SK-N-SH (cell line): ENCODE measurements at regions not wholly inside any gene's neighbourhood (a gene's known extent, or its start where the extent isn't known, plus 50 kb on each side); places are given as distances from the start of the nearest gene placed in this dataset.
A peak's percentile ranks its signal among the peaks of the same experiment; 100 is the strongest.

ENCODE experiments used
- CTCF ChIA-PET: fragments of 300-600, 350-600 bp; formaldehyde crosslinking; extraction: SDS; loops from one replicate; lab custom pipeline; 2021; lab: Yijun Ruan, JAX
- POLR2A ChIA-PET: fragments of 350-600 bp; sonication (Branson Sonifier 250); formaldehyde crosslinking; extraction: SDS; loops from one replicate; lab custom pipeline; 2020; ENCODE audit warnings: antibody characterized with exemption, inconsistent platforms; lab: Yijun Ruan, JAX
- DNase-seq: peaks from one replicate; pipeline ENCODE4 v3.0.0; 2012
- H2AFZ ChIP-seq: fragments of 200-600 bp; sonication (generic); 2 replicates; pipeline ENCODE4 v1.8.1; 2016; ENCODE audit warnings: antibody characterized with exemption, mild to moderate bottlenecking, low read depth
- H3F3A ChIP-seq: fragments of 200-600 bp; sonication (generic); replicated peaks from 2 replicates; pipeline ENCODE3; 2016; ENCODE audit warnings: antibody characterized with exemption, mild to moderate bottlenecking; ENCODE audit not compliant: insufficient read depth
- H3K27ac ChIP-seq, 2 experiments: fragments of 200-500 bp in 1 of 2; fragments of 200-600 bp in 1 of 2; sonication (Bioruptor generic) in 1 of 2; sonication (generic), shearing (Covaris generic) in 1 of 2; 2 replicates each; pipeline versions ENCODE4 v1.5.1 to v1.6.1; 2014 to 2016; ENCODE audit warnings: low read depth in 2 of 2, inconsistent platforms in 1 of 2, low read length in 1 of 2, mild to moderate bottlenecking in 1 of 2, mixed read lengths in 1 of 2
- H3K27me3 ChIP-seq: fragments of 200-600 bp; sonication (generic), shearing (Covaris generic); 2 replicates; pipeline ENCODE4 v1.6.1; 2016; ENCODE audit warnings: mixed run types; ENCODE audit not compliant: insufficient read depth
- H3K36me3 ChIP-seq, 2 experiments: fragments of 200-500 bp in 1 of 2; fragments of 200-600 bp in 1 of 2; sonication (Bioruptor generic) in 1 of 2; sonication (generic) in 1 of 2; replicated peaks in 1 of 2; 2 replicates each; pipeline versions ENCODE3 to v1.5.1; 2014 to 2016; ENCODE audit warnings: low read length in 1 of 2, mild to moderate bottlenecking in 1 of 2; ENCODE audit not compliant: insufficient read depth in 2 of 2, control insufficient read depth in 1 of 2
- H3K4me1 ChIP-seq, 2 experiments: fragments of 200-500 bp in 1 of 2; fragments of 200-600 bp in 1 of 2; sonication (Bioruptor generic) in 1 of 2; sonication (generic), shearing (Covaris generic) in 1 of 2; 2 replicates each; pipeline versions ENCODE4 v1.5.1 to v1.6.1; 2014 to 2016; ENCODE audit warnings: low read depth in 1 of 2, low read length in 1 of 2, mixed run types in 1 of 2; ENCODE audit not compliant: insufficient read depth in 2 of 2, control insufficient read depth in 1 of 2
- H3K4me2 ChIP-seq: fragments of 200-600 bp; sonication (generic), shearing (Covaris generic); 2 replicates; pipeline ENCODE4 v1.6.1; 2017; ENCODE audit warnings: mixed run types
- H3K4me3 ChIP-seq, 2 experiments: fragments of 200-500 bp in 1 of 2; fragments of 200-600 bp in 1 of 2; sonication (Bioruptor generic) in 1 of 2; sonication (generic), shearing (Covaris generic) in 1 of 2; 2 replicates each; pipeline versions ENCODE4 v1.5.1 to v1.8.1; 2014 to 2016; ENCODE audit warnings: low read depth in 2 of 2, inconsistent platforms in 1 of 2, low read length in 1 of 2, mild to moderate bottlenecking in 1 of 2, mixed read lengths in 1 of 2, moderate library complexity in 1 of 2
- H3K79me2 ChIP-seq: fragments of 200-600 bp; sonication (generic); 2 replicates; pipeline ENCODE4 v1.8.1; 2017; ENCODE audit warnings: mild to moderate bottlenecking; ENCODE audit not compliant: insufficient read depth
- H3K9ac ChIP-seq: fragments of 200-600 bp; sonication (generic); 2 replicates; pipeline ENCODE4 v1.6.1; 2017; ENCODE audit warnings: mixed run types
- H3K9me2 ChIP-seq: fragments of 200-600 bp; sonication (generic); 2 replicates; pipeline ENCODE4 v1.6.1; 2017; ENCODE audit warnings: mixed run types
- H3K9me3 ChIP-seq: fragments of 200-600 bp; sonication (generic); 2 replicates; pipeline ENCODE4 v1.6.1; 2017; ENCODE audit warnings: mixed run types, mild to moderate bottlenecking, moderate library complexity
- H4K20me1 ChIP-seq: fragments of 200-600 bp; sonication (generic); 2 replicates; pipeline ENCODE4 v1.6.1; 2017; ENCODE audit warnings: mild to moderate bottlenecking, mixed run types; ENCODE audit not compliant: insufficient read depth
- CHD2 ChIP-seq: fragments of 150-350 bp; IDR thresholded peaks from 2 replicates; pipeline ENCODE4 v1.6.1; 2018; ENCODE audit warnings: low read length; ENCODE audit not compliant: partially characterized antibody
- EP300 ChIP-seq, 2 experiments: IDR thresholded peaks; 2 replicates each; pipeline versions ENCODE4 v1.4.0 to v1.6.1; 2012; ENCODE audit warnings: borderline replicate concordance in 1 of 2, low read depth in 1 of 2, low read length in 1 of 2
- FOSL2 ChIP-seq: IDR thresholded peaks from 2 replicates; pipeline ENCODE4 v1.4.0; 2012; ENCODE audit warnings: low read depth, mild to moderate bottlenecking, moderate library complexity, borderline replicate concordance
- FOXJ3 ChIP-seq: sonication (generic); formaldehyde crosslinking; IDR thresholded peaks from 2 replicates; pipeline ENCODE4 v1.5.1; 2020; ENCODE audit warnings: mild to moderate bottlenecking, missing genetic modification reagents
- FOXM1 ChIP-seq: IDR thresholded peaks from 2 replicates; pipeline ENCODE4 v1.4.0; 2012; ENCODE audit warnings: low read depth, mild to moderate bottlenecking
- MAX ChIP-seq: IDR thresholded peaks from 2 replicates; pipeline ENCODE4 v1.4.0; 2012; ENCODE audit warnings: low read depth
- MXI1 ChIP-seq: IDR thresholded peaks from 2 replicates; pipeline ENCODE4 v1.6.1; 2012; ENCODE audit warnings: mild to moderate bottlenecking, low read depth, low read length, improper control_type of control experiment
- NRF1 ChIP-seq: IDR thresholded peaks from 2 replicates; pipeline ENCODE4 v1.6.1; 2012; ENCODE audit warnings: low read depth, mild to moderate bottlenecking, low read length
- POLR2AphosphoS5 ChIP-seq: IDR thresholded peaks from 2 replicates; pipeline ENCODE4 v1.6.1; 2012; ENCODE audit warnings: low read depth, low read length
- RAD21 ChIP-seq: IDR thresholded peaks from 2 replicates; pipeline ENCODE4 v1.6.1; 2012; ENCODE audit warnings: mild to moderate bottlenecking, low read length
- RCOR1 ChIP-seq: fragments of 150-350 bp; IDR thresholded peaks from 2 replicates; pipeline ENCODE4 v1.6.1; 2017; ENCODE audit warnings: antibody characterized with exemption, low read length
- REST ChIP-seq: IDR thresholded peaks from 2 replicates; pipeline ENCODE4 v1.6.1; 2012; ENCODE audit warnings: mild to moderate bottlenecking, low read depth, low read length, moderate library complexity
- RFX5 ChIP-seq: IDR thresholded peaks from 2 replicates; pipeline ENCODE4 v1.6.1; 2012; ENCODE audit warnings: mild to moderate bottlenecking, improper control_type of control experiment, low read length
- RXRA ChIP-seq: IDR thresholded peaks from 2 replicates; pipeline ENCODE4 v1.4.0; 2012; ENCODE audit warnings: low read depth, mild to moderate bottlenecking, borderline replicate concordance
- TEAD4 ChIP-seq: IDR thresholded peaks from 2 replicates; pipeline ENCODE4 v1.4.0; 2012; ENCODE audit warnings: mild to moderate bottlenecking, borderline replicate concordance; ENCODE audit not compliant: insufficient read depth
- USF1 ChIP-seq: IDR thresholded peaks from 2 replicates; pipeline ENCODE4 v1.4.0; 2012; ENCODE audit warnings: low read depth, borderline replicate concordance
- USF2 ChIP-seq: fragments of 150-350 bp; IDR thresholded peaks from 2 replicates; pipeline ENCODE4 v1.6.1; 2017; ENCODE audit warnings: antibody characterized with exemption, low read length, low read depth, borderline replicate concordance
- YY1 ChIP-seq: IDR thresholded peaks from 2 replicates; pipeline ENCODE4 v1.4.0; 2012; ENCODE audit warnings: low read depth, mild to moderate bottlenecking
- ZBTB33 ChIP-seq: IDR thresholded peaks from 2 replicates; pipeline ENCODE4 v1.4.0; 2012; ENCODE audit warnings: low read depth, borderline replicate concordance
- WGBS: methylation state at CpG from one replicate; pipeline ENCODE4 v1.1.6; 2017; ENCODE audit warnings: low lambda C conversion rate; 5-methylcytosine and 5-hydroxymethylcytosine counted together

- Histone ChIP-seq H3K4me1 (peaks cover 0 to 3% of the 10 kb centered on the region in 2 experiments; a peak in 2 of 4 replicates), H3K9me2 (no peaks in the 10 kb centered on the region), H3K4me3 (no peak overlapping the region), H4K20me1 (no peaks in the 10 kb centered on the region), H3K9me3 (no peaks in the 10 kb centered on the region), H2AFZ (no peak overlapping the region), H3K9ac (no peak overlapping the region), H3K36me3 (no peaks in the 10 kb centered on the region), H3K27me3 (no peaks in the 10 kb centered on the region), H3K27ac (peak overlapping the region in 1 of 2 experiments; percentile 50; a peak in 2 of 4 replicates), H3F3A (no peaks in the 10 kb centered on the region), H3K79me2 (no peaks in the 10 kb centered on the region), H3K4me2 (no peak overlapping the region)
- ChIA-PET CTCF (no interaction called here), POLR2A (no interaction called here)
- no peak for TF ChIP-seq EP300 (IDR thresholded peaks at IDR 0.05; ENCODE audit: borderline replicate concordance in 1 of 2, low read depth in 1 of 2, low read length in 1 of 2)
- TF ChIP-seq FOXM1, result no peak
- TF ChIP-seq RFX5, result no peak
- TF ChIP-seq RCOR1, result no peak
- TF ChIP-seq NRF1, result no peak
- TF ChIP-seq FOSL2, result no peak
- no peak for TF ChIP-seq ZBTB33
- no peak for TF ChIP-seq RXRA
- TF ChIP-seq TEAD4, result no peak
- TF ChIP-seq MXI1, result no peak
- no peak for TF ChIP-seq POLR2AphosphoS5
- TF ChIP-seq MAX, result no peak
- TF ChIP-seq YY1, result no peak
- TF ChIP-seq FOXJ3, result no peak
- TF ChIP-seq REST, result no peak
- no peak for TF ChIP-seq USF2
- TF ChIP-seq CHD2, result no peak
- TF ChIP-seq USF1, result no peak
- no peak for TF ChIP-seq RAD21
- no peak for DNase-seq
- WGBS, result 20% methylated on average over 2 of the region's 2 CpGs
Measured at GRCh38 chr1:239606850-239607400, 220.6 kb downstream of the CHRM3 start.
